Activated CD4-positive, alpha-beta T cell treated with anti-CD3 and anti-CD28 coated beads, Interleukin-2, amount 10 ng/mL, durations not matched to agents 24 days and 14 days (primary cell): ENCODE measurements at regions not wholly inside any gene's neighbourhood (a gene's known extent, or its start where the extent isn't known, plus 50 kb on each side); places are given as distances from the start of the nearest gene placed in this dataset.

Source experiments
- DNase-seq: peaks from one replicate; pipeline ENCODE4 v3.0.0; 2022
- H3K27ac Mint-ChIP-seq: one replicate; pipeline ENCODE4 v1.8.0; 2022; ENCODE audit warnings: mild to moderate bottlenecking, mixed read lengths
- H3K27me3 Mint-ChIP-seq: one replicate; pipeline ENCODE4 v1.8.0; 2022; ENCODE audit warnings: mixed read lengths
- H3K36me3 Mint-ChIP-seq: one replicate; pipeline ENCODE4 v1.8.0; 2022; ENCODE audit warnings: low read depth, mild to moderate bottlenecking, mixed read lengths
- H3K4me1 Mint-ChIP-seq: one replicate; pipeline ENCODE4 v1.8.0; 2021; ENCODE audit warnings: mixed read lengths
- H3K4me3 Mint-ChIP-seq: one replicate; pipeline ENCODE4 v1.8.0; 2022; ENCODE audit warnings: mild to moderate bottlenecking, moderate library complexity, mixed read lengths
- H3K9me3 Mint-ChIP-seq: one replicate; pipeline ENCODE4 v1.8.0; 2021; ENCODE audit warnings: mixed read lengths
- intact Hi-C: fragments of 100-400 bp; cut with micrococcal nuclease; formaldehyde crosslinking; loops from one replicate; pipeline ENCODE4 v1.15.1; 2023

GRCh38 chrX:107566604-107567262 lies 61.6 kb upstream of the PRPS1 start:
- no peak overlapping the region for H3K4me3 Mint-ChIP-seq
- H3K36me3 Mint-ChIP-seq: no peaks in the 10 kb centered on the region
- DNase-seq: no peak
- intact Hi-C loops: no loop called here
- H3K27ac Mint-ChIP-seq: no peak overlapping the region
- H3K9me3 Mint-ChIP-seq: no peaks in the 10 kb centered on the region
- peaks cover 7% of the 10 kb centered on the region for H3K27me3 Mint-ChIP-seq
- no peaks in the 10 kb centered on the region for H3K4me1 Mint-ChIP-seq

- intact Hi-C loops: no loop called here
- H3K36me3 Mint-ChIP-seq: peaks cover 2% of the 10 kb centered on the region
- peaks cover 6% of the 10 kb centered on the region for H3K27me3 Mint-ChIP-seq
- no peak overlapping the region for H3K4me3 Mint-ChIP-seq
- no peak for DNase-seq
- H3K27ac Mint-ChIP-seq: no peak overlapping the region
- H3K4me1 Mint-ChIP-seq: no peaks in the 10 kb centered on the region
- H3K9me3 Mint-ChIP-seq: no peaks in the 10 kb centered on the region
Measured at GRCh38 chrX:107567370-107567769, 60.9 kb upstream of the PRPS1 start.

GRCh38 chrX:107571296-107571998 lies 56.9 kb upstream of the PRPS1 start:
- Mint-ChIP-seq H3K27me3 (peaks cover 4% of the 10 kb centered on the region), H3K36me3 (peaks cover 2% of the 10 kb centered on the region), H3K4me1 (no peaks in the 10 kb centered on the region), H3K9me3 (no peaks in the 10 kb centered on the region), H3K4me3 (no peak overlapping the region), H3K27ac (no peak overlapping the region)
- intact Hi-C loops: no loop called here
- no peak for DNase-seq

GRCh38 chrX:107573016-107573415 lies 55.3 kb upstream of the PRPS1 start:
- no peak overlapping the region for H3K4me3 Mint-ChIP-seq
- H3K27ac Mint-ChIP-seq: no peak overlapping the region
- no peaks in the 10 kb centered on the region for H3K4me1 Mint-ChIP-seq
- intact Hi-C loops: no loop called here
- no peaks in the 10 kb centered on the region for H3K27me3 Mint-ChIP-seq
- peaks cover 2% of the 10 kb centered on the region for H3K36me3 Mint-ChIP-seq
- no peaks in the 10 kb centered on the region for H3K9me3 Mint-ChIP-seq
- DNase-seq: no peak

GRCh38 chrX:107574054-107574683 lies 54.1 kb upstream of the PRPS1 start:
- H3K27me3 Mint-ChIP-seq: no peaks in the 10 kb centered on the region
- H3K9me3 Mint-ChIP-seq: no peaks in the 10 kb centered on the region
- DNase-seq: no peak
- no peak overlapping the region for H3K27ac Mint-ChIP-seq
- no peaks in the 10 kb centered on the region for H3K4me1 Mint-ChIP-seq
- intact Hi-C loops: no loop called here
- peaks cover 2% of the 10 kb centered on the region for H3K36me3 Mint-ChIP-seq
- no peak overlapping the region for H3K4me3 Mint-ChIP-seq

DNA sequence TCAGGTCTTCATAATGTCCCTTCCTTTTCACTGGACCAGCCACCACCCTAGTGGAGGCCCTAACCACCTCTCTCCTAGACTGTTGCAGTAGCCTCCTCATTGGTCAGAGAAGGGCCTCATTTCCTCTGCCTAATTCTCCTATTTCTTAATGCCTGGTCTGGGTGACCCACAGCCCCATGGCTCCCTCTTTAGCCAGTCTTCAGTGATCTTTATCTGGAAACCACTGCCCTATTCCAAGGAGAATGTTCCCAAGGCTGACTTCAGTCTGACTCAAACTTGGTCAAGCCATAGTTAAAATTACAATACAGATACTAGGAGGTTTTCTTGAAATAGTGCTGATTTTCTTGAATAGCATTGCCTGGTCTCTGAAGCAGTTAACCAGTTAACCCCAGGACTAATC lies 53.6 kb upstream of the PRPS1 start:
- Mint-ChIP-seq H3K4me3 (no peak overlapping the region), H3K9me3 (no peaks in the 10 kb centered on the region), H3K4me1 (no peaks in the 10 kb centered on the region), H3K27ac (no peak overlapping the region), H3K27me3 (no peaks in the 10 kb centered on the region), H3K36me3 (peaks cover 2% of the 10 kb centered on the region)
- intact Hi-C loops: no loop called here
- DNase-seq: no peak

- H3K36me3 Mint-ChIP-seq: peaks cover 2% of the 10 kb centered on the region
- intact Hi-C loops: no loop called here
- DNase-seq: no peak
- H3K9me3 Mint-ChIP-seq: no peaks in the 10 kb centered on the region
- H3K27me3 Mint-ChIP-seq: no peaks in the 10 kb centered on the region
- H3K4me3 Mint-ChIP-seq: no peak overlapping the region
- H3K4me1 Mint-ChIP-seq: no peaks in the 10 kb centered on the region
- no peak overlapping the region for H3K27ac Mint-ChIP-seq
Measured at GRCh38 chrX:107576392-107576791, 51.9 kb upstream of the PRPS1 start.

GRCh38 chrX:107576841-107577240 lies 51.5 kb upstream of the PRPS1 start:
- Mint-ChIP-seq H3K27me3 (no peaks in the 10 kb centered on the region), H3K4me3 (no peak overlapping the region), H3K4me1 (no peaks in the 10 kb centered on the region), H3K36me3 (peaks cover 2% of the 10 kb centered on the region), H3K9me3 (no peaks in the 10 kb centered on the region), H3K27ac (no peak overlapping the region)
- no peak for DNase-seq
- intact Hi-C loops: no loop called here

DNA sequence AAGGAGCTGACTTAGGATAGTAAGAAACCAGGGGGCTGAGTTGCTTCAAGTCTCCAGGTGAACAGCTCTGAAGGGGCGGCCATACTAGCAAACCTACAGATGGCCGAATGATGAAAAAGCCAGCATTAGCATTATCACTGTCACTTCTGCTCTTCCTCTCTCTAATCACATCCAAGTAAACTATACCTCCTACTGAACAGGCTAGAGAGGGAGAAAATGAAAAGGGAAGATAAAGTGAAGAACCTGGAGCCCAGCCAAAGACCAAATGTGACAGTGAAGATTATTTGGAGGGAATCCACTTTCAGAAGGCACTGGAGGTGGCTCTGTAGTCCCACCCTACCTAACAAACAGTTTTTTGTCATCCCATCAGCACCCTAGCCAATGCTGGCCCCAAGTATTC lies 50.4 kb upstream of the PRPS1 start:
- no peak for DNase-seq
- no peaks in the 10 kb centered on the region for H3K9me3 Mint-ChIP-seq
- H3K36me3 Mint-ChIP-seq: no peaks in the 10 kb centered on the region
- H3K4me1 Mint-ChIP-seq: no peaks in the 10 kb centered on the region
- no peak overlapping the region for H3K4me3 Mint-ChIP-seq
- H3K27me3 Mint-ChIP-seq: no peaks in the 10 kb centered on the region
- intact Hi-C loops: no loop called here
- no peak overlapping the region for H3K27ac Mint-ChIP-seq
